Type B pancreatic cell (in vitro differentiated cells): ENCODE measurements at regions not wholly inside any gene's neighbourhood (a gene's known extent, or its start where the extent isn't known, plus 50 kb on each side); places are given as distances from the start of the nearest gene placed in this dataset.

Experiments used
- DNase-seq: peaks from one replicate; pipeline ENCODE4 v3.0.0; 2021; ENCODE audit warnings: mixed read lengths; ENCODE audit not compliant: unreplicated experiment; ENCODE audit errors: extremely low spot score
- H3K27ac Mint-ChIP-seq: 2 replicates; pipeline ENCODE4 v1.8.0; 2021; ENCODE audit warnings: mild to moderate bottlenecking, mixed read lengths
- H3K27me3 Mint-ChIP-seq: 2 replicates; pipeline ENCODE4 v1.8.0; 2021; ENCODE audit warnings: mixed read lengths
- H3K36me3 Mint-ChIP-seq: 2 replicates; pipeline ENCODE4 v1.8.0; 2021; ENCODE audit warnings: mixed read lengths
- H3K4me1 Mint-ChIP-seq: one replicate; pipeline ENCODE4 v1.8.0; 2021; ENCODE audit warnings: mixed read lengths; ENCODE audit not compliant: unreplicated experiment
- H3K4me3 Mint-ChIP-seq: 2 replicates; pipeline ENCODE4 v1.8.0; 2021; ENCODE audit warnings: mild to moderate bottlenecking, mixed read lengths
- H3K9me3 Mint-ChIP-seq: 2 replicates; pipeline ENCODE4 v1.8.0; 2021; ENCODE audit warnings: mixed read lengths
- CTCF ChIP-seq: fragments of 200-600 bp; sonication (generic); conservative IDR thresholded peaks from 2 replicates; pipeline ENCODE4 v1.5.0; 2021; ENCODE audit warnings: antibody characterized with exemption, mild to moderate bottlenecking

- Mint-ChIP-seq H3K27ac (no peak overlapping the region), H3K4me3 (peak overlapping the region; percentile 20), H3K36me3 (no peaks in the 10 kb centered on the region), H3K4me1 (peaks cover 21% of the 10 kb centered on the region), H3K27me3 (peaks cover 4% of the 10 kb centered on the region), H3K9me3 (no peaks in the 10 kb centered on the region)
- TF ChIP-seq CTCF = no peak
- no peak for DNase-seq
Observed at GRCh38 chr6:167761794-167762258, 64.9 kb upstream of the AFDN start.

GRCh38 chr6:167762259-167762962 lies 64.3 kb upstream of the AFDN start:
- Mint-ChIP-seq H3K36me3 (no peaks in the 10 kb centered on the region), H3K27me3 (peaks cover 4% of the 10 kb centered on the region), H3K4me3 (peak overlapping the region; percentile 20), H3K9me3 (no peaks in the 10 kb centered on the region), H3K4me1 (peaks cover 21% of the 10 kb centered on the region), H3K27ac (no peak overlapping the region)
- no peak for TF ChIP-seq CTCF
- no peak for DNase-seq

GRCh38 chr6:167763056-167763944 lies 63.4 kb upstream of the AFDN start:
- H3K4me3 Mint-ChIP-seq = no peak overlapping the region
- H3K27me3 Mint-ChIP-seq = peaks cover 4% of the 10 kb centered on the region
- no peak for DNase-seq
- H3K36me3 Mint-ChIP-seq = no peaks in the 10 kb centered on the region
- no peak overlapping the region for H3K27ac Mint-ChIP-seq
- H3K4me1 Mint-ChIP-seq = peaks cover 21% of the 10 kb centered on the region
- TF ChIP-seq CTCF = no peak
- H3K9me3 Mint-ChIP-seq = no peaks in the 10 kb centered on the region

GRCh38 chr6:167764215-167764614 lies 62.5 kb upstream of the AFDN start:
- Mint-ChIP-seq H3K4me3 (no peak overlapping the region), H3K4me1 (peaks cover 21% of the 10 kb centered on the region), H3K27ac (no peak overlapping the region), H3K36me3 (no peaks in the 10 kb centered on the region), H3K27me3 (no peaks in the 10 kb centered on the region), H3K9me3 (no peaks in the 10 kb centered on the region)
- no peak for TF ChIP-seq CTCF
- no peak for DNase-seq

- H3K4me1 Mint-ChIP-seq = peaks cover 17% of the 10 kb centered on the region
- H3K27me3 Mint-ChIP-seq = no peaks in the 10 kb centered on the region
- no peaks in the 10 kb centered on the region for H3K36me3 Mint-ChIP-seq
- no peak overlapping the region for H3K27ac Mint-ChIP-seq
- H3K9me3 Mint-ChIP-seq = no peaks in the 10 kb centered on the region
- DNase-seq = no peak
- no peak for TF ChIP-seq CTCF
- H3K4me3 Mint-ChIP-seq = no peak overlapping the region
Observed at GRCh38 chr6:167764713-167765479, 61.8 kb upstream of the AFDN start.
